Fibroblast of peridontal ligament (primary cell): ENCODE measurements at regions not wholly inside any gene's neighbourhood (a gene's known extent, or its start where the extent isn't known, plus 50 kb on each side); places are given as distances from the start of the nearest gene placed in this dataset.
"Not testable (repeated sequence)": the region's sequence is repeated elsewhere in the genome, so short reads cannot be mapped to it uniquely, and the experiment has no call there.

Experiments used
- DNase-seq: peaks from one replicate; pipeline ENCODE4 v3.0.0-alpha.2; 2010; ENCODE audit errors: extremely low read depth

GRCh38 chr16:16938009-16938408 is 532.8 kb downstream of the XYLT1 start:
- no peak for DNase-seq

GRCh38 chr16:16938980-16939379 is 531.8 kb downstream of the XYLT1 start:
- no peak for DNase-seq

- DNase-seq, result no peak
These were observed 530.4 kb downstream of the XYLT1 start for GRCh38 chr16:16940351-16940750.

- not testable (repeated sequence) for DNase-seq
These were observed 527.9 kb downstream of the XYLT1 start for GRCh38 chr16:16942849-16943248.

- DNase-seq, result no peak
These were observed 525.6 kb downstream of the XYLT1 start for GRCh38 chr16:16945207-16945606.

- no peak for DNase-seq
These were observed 514.4 kb downstream of the XYLT1 start for GRCh38 chr16:16956376-16956775.

GRCh38 chr16:16960785-16961184 is 510.0 kb downstream of the XYLT1 start:
- DNase-seq, result no peak

- no peak for DNase-seq
These were observed 504.3 kb downstream of the XYLT1 start for GRCh38 chr16:16966439-16966838.

GRCh38 chr16:16971042-16971441 is 499.7 kb downstream of the XYLT1 start:
- no peak for DNase-seq

- no peak for DNase-seq
These were observed 497.9 kb downstream of the XYLT1 start for GRCh38 chr16:16972831-16973230.

GRCh38 chr16:16973707-16974591 is 496.8 kb downstream of the XYLT1 start:
- DNase-seq, result no peak

- DNase-seq, result no peak
These were observed 488.1 kb downstream of the XYLT1 start for GRCh38 chr16:16982614-16983013.

- DNase-seq, result no peak
These were observed 487.2 kb downstream of the XYLT1 start for GRCh38 chr16:16983582-16983981.

- not testable (repeated sequence) for DNase-seq
These were observed 486.7 kb downstream of the XYLT1 start for GRCh38 chr16:16984091-16984490.

- DNase-seq, result no peak
These were observed 485.1 kb downstream of the XYLT1 start for GRCh38 chr16:16985707-16986106.

GRCh38 chr16:16988963-16989362 is 481.8 kb downstream of the XYLT1 start:
- DNase-seq, result no peak

- no peak for DNase-seq
These were observed 481.4 kb downstream of the XYLT1 start for GRCh38 chr16:16989368-16989767.

- DNase-seq, result no peak
These were observed 479.0 kb downstream of the XYLT1 start for GRCh38 chr16:16991711-16992110.

- no peak for DNase-seq
These were observed 477.6 kb downstream of the XYLT1 start for GRCh38 chr16:16992975-16993765.

GRCh38 chr16:16994831-16995230 is 475.9 kb downstream of the XYLT1 start:
- DNase-seq, result no peak

- no peak for DNase-seq
These were observed 473.9 kb downstream of the XYLT1 start for GRCh38 chr16:16996827-16997226.

- DNase-seq, result no peak
These were observed 473.4 kb downstream of the XYLT1 start for GRCh38 chr16:16997349-16997748.

- DNase-seq, result no peak
These were observed 469.3 kb downstream of the XYLT1 start for GRCh38 chr16:17001471-17001870.
